Erythroblast (primary cell): ENCODE measurements at regions not wholly inside any gene's neighbourhood (a gene's known extent, or its start where the extent isn't known, plus 50 kb on each side); places are given as distances from the start of the nearest gene placed in this dataset.

Experiments
- GATA1 ChIP-seq: IDR thresholded peaks from 2 replicates; pipeline ENCODE4 v1.6.1; 2011; ENCODE audit warnings: low read depth, mild to moderate bottlenecking, control low read depth, low read length, moderate library complexity
- POLR2A ChIP-seq: IDR thresholded peaks from 2 replicates; pipeline ENCODE4 v1.6.1; 2011; ENCODE audit warnings: mild to moderate bottlenecking, low read length

DNA sequence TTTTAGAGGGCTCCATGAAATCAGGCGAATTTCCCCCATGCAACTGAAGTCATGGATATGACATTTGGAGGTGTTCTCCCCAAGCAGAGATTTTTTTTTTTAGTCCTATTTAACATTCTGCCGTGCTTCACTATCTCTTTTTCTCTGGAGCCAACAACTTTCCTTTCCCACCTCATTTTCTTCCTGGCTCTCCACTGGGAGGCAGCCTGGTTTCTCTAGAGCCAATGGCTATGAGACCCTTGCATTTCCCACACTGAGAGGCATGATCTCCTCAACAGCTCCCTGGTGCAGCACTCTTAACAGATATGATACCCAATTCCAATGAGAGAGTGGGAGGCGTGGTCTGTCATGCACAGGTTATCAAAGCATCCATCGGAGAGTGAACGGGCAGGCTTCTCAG lies 310.8 kb downstream of the DRD1 start:
- no peak for TF ChIP-seq POLR2A
- TF ChIP-seq GATA1: no peak
